T-cell (primary cell): ENCODE measurements at regions not wholly inside any gene's neighbourhood (a gene's known extent, or its start where the extent isn't known, plus 50 kb on each side); places are given as distances from the start of the nearest gene placed in this dataset.
"Not testable (repeated sequence)": the region's sequence is repeated elsewhere in the genome, so short reads cannot be mapped to it uniquely, and the experiment has no call there.

ENCODE experiments used
- ATAC-seq, 4 experiments: fragments of 200-7000 bp in 3 of 4; fragments of 150-1000 bp in 1 of 4; cut with Tn5 transposase; replicated peaks in 1 of 4; 1 replicate in 3 of 4; 2 replicates in 1 of 4; pipeline ENCODE4 v1.10.0; 2021; ENCODE audit warnings: moderate library complexity in 3 of 4, mild to moderate bottlenecking in 2 of 4, moderate number of reproducible peaks in 1 of 4
- CTCF ChIA-PET, 2 donors: fragments of 300-600 bp; sonication (Branson Sonifier 250); formaldehyde crosslinking; loops; one replicate each; lab custom pipeline; 2022; ENCODE audit warnings: antibody characterized with exemption in 2 of 2; lab: Charles Lee
- POLR2A ChIA-PET, 2 donors: fragments of 300-600 bp; sonication (Branson Sonifier 250); formaldehyde crosslinking; loops; one replicate each; lab custom pipeline; 2022; ENCODE audit warnings: antibody characterized with exemption in 2 of 2; lab: Charles Lee
- DNase-seq, 35 experiments: peaks; one replicate each; pipeline versions ENCODE4 v3.0.0 to v3.0.0-alpha.2; 2013 to 2023
- H3K27ac ChIP-seq: one replicate; pipeline ENCODE4 v1.5.1; 2013; ENCODE audit warnings: low read length
- H3K27me3 ChIP-seq, 2 experiments: replicated peaks in 1 of 2; 1 replicate in 1 of 2; 2 replicates in 1 of 2; pipeline versions ENCODE4 v1.6.1 to v1.7.0; 2013; ENCODE audit warnings: low read length in 1 of 2, mixed read lengths in 1 of 2; ENCODE audit not compliant: control insufficient read depth in 2 of 2, insufficient read depth in 2 of 2; ENCODE audit errors: extremely low read depth in 1 of 2
- H3K36me3 ChIP-seq, 2 donors: 1 replicate in 1 of 2; 2 replicates in 1 of 2; pipeline versions ENCODE4 v1.6.1 to v1.7.0; 2013; ENCODE audit warnings: low read length in 1 of 2; ENCODE audit not compliant: control insufficient read depth in 2 of 2, insufficient read depth in 1 of 2; ENCODE audit errors: extremely low read depth in 1 of 2
- H3K4me1 ChIP-seq, 2 experiments: 1 replicate in 1 of 2; 2 replicates in 1 of 2; pipeline versions ENCODE4 v1.6.1 to v1.7.0; 2013; ENCODE audit warnings: low read length in 2 of 2, mixed read lengths in 1 of 2; ENCODE audit not compliant: insufficient read depth in 2 of 2, control insufficient read depth in 1 of 2; ENCODE audit errors: extremely low read depth in 1 of 2
- H3K4me3 ChIP-seq, 2 donors: 1 replicate in 1 of 2; 2 replicates in 1 of 2; pipeline versions ENCODE4 v1.5.1 to v1.7.0; 2013; ENCODE audit warnings: mild to moderate bottlenecking in 2 of 2, low read length in 1 of 2, moderate library complexity in 1 of 2; ENCODE audit not compliant: control insufficient read depth in 1 of 2; ENCODE audit errors: extremely low read depth in 1 of 2
- H3K9me3 ChIP-seq: 2 replicates; pipeline ENCODE4 v1.7.0; 2013
- H3K27ac Mint-ChIP-seq, 2 donors: one replicate each; pipeline ENCODE4 v1.8.0; 2020 to 2021; ENCODE audit warnings: mild to moderate bottlenecking in 2 of 2, mixed read lengths in 2 of 2
- H3K27me3 Mint-ChIP-seq, 2 donors: one replicate each; pipeline ENCODE4 v1.8.0; 2021 to 2022; ENCODE audit warnings: mixed read lengths in 2 of 2
- H3K36me3 Mint-ChIP-seq: one replicate; pipeline ENCODE4 v1.8.0; 2021; ENCODE audit warnings: mixed read lengths
- H3K4me1 Mint-ChIP-seq, 3 donors: one replicate each; pipeline ENCODE4 v1.8.0; 2020 to 2022; ENCODE audit warnings: mixed read lengths in 3 of 3, mild to moderate bottlenecking in 1 of 3
- H3K4me3 Mint-ChIP-seq, 3 donors: one replicate each; pipeline ENCODE4 v1.8.0; 2020 to 2022; ENCODE audit warnings: mild to moderate bottlenecking in 3 of 3, mixed read lengths in 3 of 3, moderate library complexity in 3 of 3
- H3K9me3 Mint-ChIP-seq, 3 donors: one replicate each; pipeline ENCODE4 v1.8.0; 2020 to 2022; ENCODE audit warnings: mixed read lengths in 3 of 3
- WGBS: methylation state at CpG from one replicate; pipeline ENCODE4 v1.1.5; 2013; ENCODE audit warnings: missing lambda C conversion rate; ENCODE audit not compliant: insufficient coverage; 5-methylcytosine and 5-hydroxymethylcytosine counted together

DNA sequence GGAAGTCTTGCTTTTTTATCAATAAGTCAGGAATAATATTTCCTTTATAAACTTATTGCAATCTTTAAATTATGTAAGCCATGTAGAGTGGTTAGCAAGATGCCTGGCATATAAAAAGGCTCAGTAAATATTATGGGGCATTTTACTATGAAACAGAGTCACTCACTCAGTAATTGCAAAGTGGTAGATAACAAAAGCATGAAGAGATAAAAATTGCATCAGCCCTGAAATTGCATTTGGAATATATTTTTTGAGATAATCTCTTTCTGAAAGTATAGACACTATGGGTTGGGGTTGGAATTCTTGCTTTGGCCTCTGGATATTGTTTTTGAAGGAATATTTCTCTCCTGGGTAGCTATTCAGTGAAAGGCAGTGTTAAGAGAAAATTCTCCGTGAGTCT, 188.6 kb downstream of the JRKL start:
- no CpG with 5 or more reads among the region's 1 CpG for WGBS
- ATAC-seq: no peak
- no peak overlapping the region for H3K27ac ChIP-seq

DNA sequence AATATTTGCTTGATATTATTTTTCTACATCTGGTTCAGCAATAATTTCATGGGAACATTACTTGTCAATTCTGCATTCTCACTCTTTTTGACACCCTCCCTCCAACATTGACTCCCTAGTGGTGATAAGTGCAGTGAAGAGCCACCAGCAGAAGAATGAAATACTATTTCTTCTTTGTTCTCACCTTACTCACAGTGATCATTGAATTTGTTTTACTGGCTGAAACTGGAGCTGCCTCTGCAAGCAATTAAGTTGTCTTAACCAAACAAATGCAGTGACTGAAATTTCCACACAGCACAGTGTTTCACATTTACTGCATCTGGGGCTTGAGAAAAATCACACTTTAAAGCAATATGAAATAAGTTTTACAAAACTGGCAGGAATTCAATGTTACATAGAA, 189.8 kb downstream of the JRKL start:
- H3K4me3 Mint-ChIP-seq: no peak overlapping the region
- POLR2A ChIA-PET: no interaction called here
- no peaks in the 10 kb centered on the region for H3K27me3 ChIP-seq
- H3K4me1 Mint-ChIP-seq: no peaks in the 10 kb centered on the region
- H3K36me3 Mint-ChIP-seq: no peaks in the 10 kb centered on the region
- no peak overlapping the region for H3K4me3 ChIP-seq
- DNase-seq: no peak
- no peaks in the 10 kb centered on the region for H3K9me3 ChIP-seq
- ATAC-seq: no peak
- H3K27me3 Mint-ChIP-seq: peaks cover 0 to 7% of the 10 kb centered on the region in 2 donors
- CTCF ChIA-PET: no interaction called here
- H3K9me3 Mint-ChIP-seq: peaks cover 0 to 6% (median 0%) of the 10 kb centered on the region in 3 donors
- H3K27ac Mint-ChIP-seq: no peak overlapping the region
- no peak overlapping the region for H3K27ac ChIP-seq
- no peaks in the 10 kb centered on the region for H3K4me1 ChIP-seq
- H3K36me3 ChIP-seq: no peaks in the 10 kb centered on the region

More for the DNA sequence above, 188.6 kb downstream of the JRKL start:
- Histone ChIP-seq H3K4me3 (no peak overlapping the region), H3K27me3 (no peaks in the 10 kb centered on the region), H3K36me3 (no peaks in the 10 kb centered on the region), H3K9me3 (no peaks in the 10 kb centered on the region), H3K4me1 (no peaks in the 10 kb centered on the region)
- H3K4me1 Mint-ChIP-seq: no peaks in the 10 kb centered on the region
- H3K9me3 Mint-ChIP-seq: no peaks in the 10 kb centered on the region
- ChIA-PET POLR2A (no interaction called here), CTCF (interaction anchor here in 1 of 2 donors (0.7 kb wide), 1 partner anchor 623 kb away, joined by 3 read pairs; no protein-coding TSS in a partner anchor)
- DNase-seq: no peak
- no peak overlapping the region for H3K27ac Mint-ChIP-seq
- peaks cover 0 to 7% of the 10 kb centered on the region in 2 donors for H3K27me3 Mint-ChIP-seq
- H3K36me3 Mint-ChIP-seq: no peaks in the 10 kb centered on the region
- no peak overlapping the region for H3K4me3 Mint-ChIP-seq

DNA sequence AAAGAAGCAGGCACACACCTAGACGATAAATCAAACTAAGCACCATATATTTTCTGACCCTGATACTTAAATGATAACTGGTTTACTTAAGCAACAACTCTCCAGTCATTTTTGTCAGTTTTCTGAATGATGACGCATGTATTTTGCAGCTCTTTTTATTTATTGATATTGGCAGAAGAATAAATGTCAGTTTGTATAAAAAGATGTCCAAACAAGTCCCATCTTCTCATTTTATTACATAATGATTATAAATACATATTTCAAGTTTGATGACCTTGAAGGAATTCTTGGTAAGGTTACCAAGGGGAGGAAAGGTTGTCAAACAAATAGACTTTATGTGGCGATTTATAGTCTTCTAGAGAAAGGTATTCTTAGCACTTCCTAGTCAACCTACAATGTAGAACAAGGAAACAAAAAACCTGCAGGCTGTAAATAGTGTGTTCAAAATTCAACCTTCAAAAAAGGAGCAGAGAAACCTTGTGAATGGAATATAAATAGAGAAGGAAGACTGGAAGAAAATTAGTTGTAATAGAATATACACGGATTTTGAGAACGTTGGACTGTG, 190.7 kb downstream of the JRKL start:
- Mint-ChIP-seq H3K36me3 (no peaks in the 10 kb centered on the region), H3K27ac (no peak overlapping the region), H3K4me1 (no peaks in the 10 kb centered on the region), H3K9me3 (peaks cover 0 to 6% (median 0%) of the 10 kb centered on the region in 3 donors), H3K27me3 (peaks cover 0 to 7% of the 10 kb centered on the region in 2 donors), H3K4me3 (no peak overlapping the region)
- Histone ChIP-seq H3K36me3 (no peaks in the 10 kb centered on the region), H3K4me1 (no peaks in the 10 kb centered on the region), H3K27ac (no peak overlapping the region), H3K4me3 (no peak overlapping the region), H3K27me3 (no peaks in the 10 kb centered on the region), H3K9me3 (no peaks in the 10 kb centered on the region)
- ChIA-PET POLR2A (no interaction called here), CTCF (no interaction called here)
- DNase-seq (no peak), ATAC-seq (no peak)
- no CpG with 5 or more reads among the region's 5 CpGs for WGBS

DNA sequence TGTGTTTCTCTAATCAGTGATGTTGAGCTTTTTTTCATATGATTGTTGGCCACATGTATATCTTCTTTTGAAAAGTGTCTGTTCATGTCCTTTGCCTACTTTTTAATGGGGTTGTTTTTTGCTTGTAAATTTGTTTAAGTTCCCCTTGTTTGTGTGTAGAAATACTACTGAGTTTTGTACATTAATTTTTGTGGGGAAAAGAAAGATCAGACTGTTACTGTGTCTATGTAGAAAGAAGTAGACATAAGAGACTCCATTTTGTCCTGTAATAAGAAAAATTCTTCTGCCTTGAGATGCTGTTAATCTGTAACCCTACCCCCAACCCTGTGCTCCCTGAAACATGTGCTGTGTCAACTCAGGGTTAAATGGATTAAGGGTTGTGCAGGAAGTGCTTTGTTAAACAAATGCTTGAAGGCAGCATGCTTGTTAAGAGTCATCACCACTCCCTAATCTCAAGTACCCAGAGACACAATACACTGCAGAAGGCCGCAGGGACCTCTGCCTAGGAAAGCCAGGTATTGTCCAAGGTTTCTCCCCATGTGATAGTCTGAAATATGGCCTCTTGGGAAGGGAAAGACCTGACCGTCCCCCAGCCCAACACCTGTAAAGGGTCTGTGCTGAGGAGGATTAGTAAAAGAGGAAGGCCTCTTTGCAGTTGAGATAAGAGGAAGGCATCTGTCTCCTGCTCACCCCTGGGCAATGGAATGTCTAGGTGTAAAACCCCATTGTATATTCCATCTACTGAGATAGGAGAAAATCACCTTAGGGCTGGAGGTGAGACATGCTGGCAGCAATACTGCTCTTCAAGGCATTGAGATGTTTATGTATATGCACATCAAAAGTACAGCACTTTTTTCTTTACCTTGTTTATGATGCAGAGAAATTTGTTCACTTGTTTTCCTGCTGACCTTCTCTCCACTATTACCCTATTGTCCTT, 196.4 kb downstream of the JRKL start:
- H3K27ac Mint-ChIP-seq, H3K4me3 ChIP-seq, H3K4me3 Mint-ChIP-seq, CTCF ChIA-PET, H3K27me3 Mint-ChIP-seq, H3K36me3 Mint-ChIP-seq, H3K36me3 ChIP-seq, H3K27me3 ChIP-seq, POLR2A ChIA-PET, H3K9me3 Mint-ChIP-seq, ATAC-seq, H3K9me3 ChIP-seq, H3K27ac ChIP-seq, H3K4me1 ChIP-seq, H3K4me1 Mint-ChIP-seq, DNase-seq: not testable (repeated sequence)
- no CpG with 5 or more reads among the region's 2 CpGs for WGBS

DNA sequence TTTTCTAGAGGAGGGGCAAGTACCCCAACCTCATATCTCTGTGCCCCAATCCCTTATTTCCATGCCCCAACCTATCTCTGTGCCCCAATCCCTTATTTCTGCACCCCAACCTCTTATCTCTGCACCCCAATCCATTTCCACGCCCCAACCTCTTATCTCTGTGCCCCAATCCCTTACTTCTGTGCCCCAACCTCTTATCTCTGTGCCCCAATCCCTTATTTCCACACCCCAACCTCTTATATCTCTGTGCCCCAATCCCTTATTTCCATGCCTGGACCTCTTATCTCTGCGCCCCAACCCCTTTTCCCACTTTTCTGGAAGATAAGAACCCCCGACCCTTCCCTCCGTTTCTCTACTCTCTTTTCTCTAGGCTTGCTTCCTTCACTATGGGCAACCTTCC, 199.0 kb downstream of the JRKL start:
- H3K27ac Mint-ChIP-seq, H3K9me3 Mint-ChIP-seq, H3K4me3 ChIP-seq, DNase-seq, H3K4me1 Mint-ChIP-seq, H3K27me3 Mint-ChIP-seq, POLR2A ChIA-PET, H3K36me3 ChIP-seq, ATAC-seq, H3K4me3 Mint-ChIP-seq, H3K36me3 Mint-ChIP-seq, H3K27ac ChIP-seq, H3K4me1 ChIP-seq, CTCF ChIA-PET, H3K27me3 ChIP-seq, H3K9me3 ChIP-seq: not testable (repeated sequence)
- 84% methylated on average over 4 of the region's 4 CpGs for WGBS

DNA sequence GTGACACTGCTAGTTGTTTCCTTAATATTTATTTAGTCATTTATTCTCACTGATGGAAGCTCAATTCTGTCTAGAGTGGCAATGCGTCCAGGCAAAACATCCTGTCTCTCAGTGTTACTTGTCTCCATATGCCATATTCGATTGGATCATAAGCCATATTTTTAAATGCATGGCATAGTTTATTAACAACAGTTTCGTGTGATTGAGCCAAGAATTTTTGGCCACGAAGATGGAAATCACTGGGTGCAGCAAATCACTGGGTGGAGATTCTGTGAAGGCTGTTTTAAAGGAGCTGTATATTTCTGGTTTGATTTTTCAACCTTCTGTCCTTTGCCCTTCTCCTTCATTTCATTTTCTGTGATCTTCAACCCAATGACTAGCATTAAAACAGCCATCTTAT, 205.2 kb downstream of the JRKL start:
- H3K27ac ChIP-seq: no peak overlapping the region
- ChIA-PET CTCF (no interaction called here), POLR2A (no interaction called here)
- H3K27ac Mint-ChIP-seq: no peak overlapping the region
- 100% methylated on average over 1 of the region's 4 CpGs for WGBS
- no peaks in the 10 kb centered on the region for H3K9me3 Mint-ChIP-seq
- no peaks in the 10 kb centered on the region for H3K4me1 ChIP-seq
- no peaks in the 10 kb centered on the region for H3K27me3 Mint-ChIP-seq
- no peak overlapping the region for H3K4me3 Mint-ChIP-seq
- no peak overlapping the region for H3K4me3 ChIP-seq
- no peaks in the 10 kb centered on the region for H3K27me3 ChIP-seq
- no peaks in the 10 kb centered on the region for H3K36me3 ChIP-seq
- no peaks in the 10 kb centered on the region for H3K9me3 ChIP-seq
- DNase-seq: no peak
- H3K36me3 Mint-ChIP-seq: no peaks in the 10 kb centered on the region
- no peak for ATAC-seq
- no peaks in the 10 kb centered on the region for H3K4me1 Mint-ChIP-seq
